Mesenchymal stem cell (in vitro differentiated cells and primary cell): ENCODE measurements at regions not wholly inside any gene's neighbourhood (a gene's known extent, or its start where the extent isn't known, plus 50 kb on each side); places are given as distances from the start of the nearest gene placed in this dataset.

Experiments
- DNase-seq: peaks from one replicate; pipeline ENCODE4 v3.0.0-alpha.2; 2013
- H2AFZ ChIP-seq: one replicate; pipeline ENCODE4 v1.6.1; 2013; ENCODE audit warnings: low read depth, mild to moderate bottlenecking, control low read depth, inconsistent platforms, low read length, moderate library complexity
- H2AK5ac ChIP-seq: 2 replicates; pipeline ENCODE4 v1.6.1; 2013; ENCODE audit warnings: low read length, moderate library complexity, mild to moderate bottlenecking, inconsistent platforms; ENCODE audit not compliant: severe bottlenecking
- H2BK120ac ChIP-seq: one replicate; pipeline ENCODE4 v1.6.1; 2013; ENCODE audit warnings: low read depth, mild to moderate bottlenecking, inconsistent platforms, low read length, moderate library complexity
- H2BK12ac ChIP-seq, 2 experiments: one replicate each; pipeline ENCODE4 v1.6.1; 2013; ENCODE audit warnings: inconsistent platforms in 2 of 2, low read length in 2 of 2, mild to moderate bottlenecking in 2 of 2, moderate library complexity in 2 of 2, control low read depth in 1 of 2
- H2BK15ac ChIP-seq: one replicate; pipeline ENCODE4 v1.6.1; 2013; ENCODE audit warnings: mild to moderate bottlenecking, low read depth, inconsistent platforms; ENCODE audit not compliant: poor library complexity, severe bottlenecking
- H2BK5ac ChIP-seq: 2 replicates; pipeline ENCODE4 v1.6.1; 2013; ENCODE audit warnings: low read depth, mild to moderate bottlenecking, low read length, control low read depth, inconsistent platforms; ENCODE audit not compliant: poor library complexity, severe bottlenecking
- H3K14ac ChIP-seq, 2 experiments: one replicate each; pipeline ENCODE4 v1.6.1; 2013; ENCODE audit warnings: inconsistent platforms in 2 of 2, low read length in 2 of 2, control low read depth in 1 of 2, mild to moderate bottlenecking in 1 of 2, moderate library complexity in 1 of 2
- H3K18ac ChIP-seq, 2 experiments: one replicate each; pipeline ENCODE4 v1.6.1; 2013; ENCODE audit warnings: inconsistent platforms in 2 of 2, low read length in 2 of 2, control low read depth in 1 of 2, low read depth in 1 of 2, mild to moderate bottlenecking in 1 of 2
- H3K23ac ChIP-seq, 2 experiments: one replicate each; pipeline ENCODE4 v1.6.1; 2013; ENCODE audit warnings: inconsistent platforms in 2 of 2, low read length in 2 of 2, mild to moderate bottlenecking in 2 of 2, moderate library complexity in 2 of 2, control low read depth in 1 of 2
- H3K27ac ChIP-seq: 2 replicates; pipeline ENCODE4 v1.5.1; 2013; ENCODE audit warnings: mild to moderate bottlenecking, moderate library complexity, low read length, control low read depth, inconsistent platforms; ENCODE audit not compliant: poor library complexity, severe bottlenecking
- H3K27me3 ChIP-seq, 2 experiments: 2 replicates each; pipeline versions ENCODE4 v1.6.1 to v1.7.0; 2013; ENCODE audit warnings: low read length in 2 of 2, mild to moderate bottlenecking in 2 of 2, moderate library complexity in 2 of 2, control low read depth in 1 of 2, inconsistent platforms in 1 of 2; ENCODE audit not compliant: control insufficient read depth in 1 of 2, insufficient read depth in 1 of 2
- H3K36me3 ChIP-seq, 2 experiments: 2 replicates each; pipeline versions ENCODE4 v1.6.1 to v1.7.0; 2013; ENCODE audit warnings: low read length in 2 of 2, control low read depth in 1 of 2, inconsistent platforms in 1 of 2, low read depth in 1 of 2, mild to moderate bottlenecking in 1 of 2; ENCODE audit not compliant: insufficient read depth in 2 of 2, control insufficient read depth in 1 of 2
- H3K4ac ChIP-seq, 2 experiments: one replicate each; pipeline ENCODE4 v1.6.1; 2013; ENCODE audit warnings: inconsistent platforms in 2 of 2, low read length in 2 of 2, mild to moderate bottlenecking in 2 of 2, moderate library complexity in 2 of 2, control low read depth in 1 of 2, low read depth in 1 of 2
- H3K4me1 ChIP-seq: 2 replicates; pipeline ENCODE4 v1.6.1; 2013; ENCODE audit warnings: low read depth, low read length, control low read depth; ENCODE audit not compliant: control insufficient read depth, insufficient read depth
- H3K4me2 ChIP-seq: 2 replicates; pipeline ENCODE4 v1.6.1; 2013; ENCODE audit warnings: low read length, mild to moderate bottlenecking, inconsistent platforms; ENCODE audit not compliant: poor library complexity, severe bottlenecking
- H3K4me3 ChIP-seq, 2 experiments: 2 replicates each; pipeline versions ENCODE4 v1.5.1 to v1.7.0; 2013; ENCODE audit warnings: low read length in 2 of 2, mild to moderate bottlenecking in 2 of 2, control low read depth in 1 of 2, low read depth in 1 of 2; ENCODE audit not compliant: insufficient read depth in 1 of 2
- H3K79me1 ChIP-seq: replicated peaks from 2 replicates; pipeline ENCODE4 v1.6.1; 2013; ENCODE audit warnings: mild to moderate bottlenecking, control low read depth, low read length, inconsistent platforms; ENCODE audit not compliant: poor library complexity, severe bottlenecking
- H3K9ac ChIP-seq: 2 replicates; pipeline ENCODE4 v1.7.0; 2013; ENCODE audit warnings: mild to moderate bottlenecking, low read length, moderate library complexity
- H3K9me3 ChIP-seq: 2 replicates; pipeline ENCODE4 v1.7.0; 2013; ENCODE audit warnings: mild to moderate bottlenecking, low read length; ENCODE audit not compliant: control insufficient read depth
- H4K8ac ChIP-seq: one replicate; pipeline ENCODE4 v1.6.1; 2013; ENCODE audit warnings: inconsistent platforms, mild to moderate bottlenecking, low read length, moderate library complexity
- H4K91ac ChIP-seq: one replicate; pipeline ENCODE4 v1.6.1; 2013; ENCODE audit warnings: mild to moderate bottlenecking, low read length, inconsistent platforms
- WGBS: methylation state at CpG from one replicate; pipeline ENCODE4 v1.1.7; 2013; ENCODE audit warnings: mixed read lengths; 5-methylcytosine and 5-hydroxymethylcytosine counted together

DNA sequence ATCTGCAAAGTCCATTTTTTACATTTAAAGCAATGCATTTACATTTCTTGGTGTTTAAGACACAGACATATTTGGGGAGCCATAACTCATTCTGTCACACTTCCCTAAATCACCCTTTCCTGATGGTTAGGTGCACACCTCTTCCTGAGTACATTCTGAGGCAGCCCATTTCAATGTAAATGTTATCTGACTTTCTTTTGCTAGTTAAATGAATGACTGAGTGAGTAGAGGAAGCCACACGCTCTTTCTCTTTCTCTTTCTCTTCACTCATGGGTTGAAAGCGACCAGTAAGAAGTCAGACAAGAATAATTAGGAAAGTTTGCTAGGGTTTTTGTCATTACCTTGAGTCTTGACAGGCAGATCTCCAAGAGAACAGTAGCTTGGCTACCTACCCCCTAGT lies 143.1 kb downstream of the S1PR1 start:
- Histone ChIP-seq H3K27ac (no peak overlapping the region), H3K9me3 (no peaks in the 10 kb centered on the region), H3K4me1 (no peaks in the 10 kb centered on the region), H2AFZ (no peak overlapping the region), H3K36me3 (no peaks in the 10 kb centered on the region), H3K23ac (no peak overlapping the region), H3K27me3 (peaks cover 0 to 8% of the 10 kb centered on the region in 2 experiments), H4K91ac (no peak overlapping the region), H3K4ac (no peak overlapping the region), H2BK12ac (no peak overlapping the region), H3K4me2 (no peak overlapping the region), H3K9ac (no peak overlapping the region), H2BK120ac (no peak overlapping the region), H3K14ac (no peak overlapping the region), H3K4me3 (no peak overlapping the region), H3K18ac (no peak overlapping the region), H4K8ac (no peak overlapping the region), H2BK5ac (no peak overlapping the region), H3K79me1 (no peaks in the 10 kb centered on the region), H2AK5ac (no peak overlapping the region), H2BK15ac (no peak overlapping the region)
- DNase-seq = no peak
- WGBS = 80% methylated on average over 2 of the region's 2 CpGs

GRCh38 chr1:101382135-101382534 lies 145.3 kb downstream of the S1PR1 start:
- Histone ChIP-seq H2BK5ac (no peak overlapping the region), H2BK120ac (no peak overlapping the region)

GRCh38 chr1:101388904-101389546 lies 152.2 kb downstream of the S1PR1 start:
- no peak overlapping the region for H2AK5ac ChIP-seq
- H3K23ac ChIP-seq = no peak overlapping the region
- H2BK5ac ChIP-seq = no peak overlapping the region
- H3K4me2 ChIP-seq = no peak overlapping the region
- H2BK15ac ChIP-seq = no peak overlapping the region
- no peak overlapping the region for H2BK120ac ChIP-seq
- DNase-seq = peak; percentile 55
- no peaks in the 10 kb centered on the region for H3K4me1 ChIP-seq
- H3K79me1 ChIP-seq = no peaks in the 10 kb centered on the region
- no peaks in the 10 kb centered on the region for H3K27me3 ChIP-seq
- H3K18ac ChIP-seq = no peak overlapping the region
- H4K8ac ChIP-seq = no peak overlapping the region
- no peak overlapping the region for H2BK12ac ChIP-seq
- no peaks in the 10 kb centered on the region for H3K36me3 ChIP-seq
- H3K4me3 ChIP-seq = no peak overlapping the region
- H2AFZ ChIP-seq = no peak overlapping the region
- H4K91ac ChIP-seq = no peak overlapping the region
- no peak overlapping the region for H3K9ac ChIP-seq
- no peak overlapping the region for H3K27ac ChIP-seq
- H3K4ac ChIP-seq = no peak overlapping the region
- no peak overlapping the region for H3K14ac ChIP-seq
- H3K9me3 ChIP-seq = no peaks in the 10 kb centered on the region

More at GRCh38 chr1:101382135-101382534, 145.3 kb downstream of the S1PR1 start:
- no peak for DNase-seq
- no peak overlapping the region for H3K4me2 ChIP-seq
- no peak overlapping the region for H4K8ac ChIP-seq
- H4K91ac ChIP-seq = no peak overlapping the region
- H3K18ac ChIP-seq = no peak overlapping the region
- H2AFZ ChIP-seq = no peak overlapping the region
- no peak overlapping the region for H3K14ac ChIP-seq
- no peak overlapping the region for H3K23ac ChIP-seq
- no peaks in the 10 kb centered on the region for H3K4me1 ChIP-seq
- H3K36me3 ChIP-seq = no peaks in the 10 kb centered on the region
- no peak overlapping the region for H3K4ac ChIP-seq
- no peak overlapping the region for H2BK12ac ChIP-seq
- H3K79me1 ChIP-seq = no peaks in the 10 kb centered on the region
- no peak overlapping the region for H2BK15ac ChIP-seq
- no peak overlapping the region for H2AK5ac ChIP-seq
- H3K27me3 ChIP-seq = peaks cover 0 to 8% of the 10 kb centered on the region in 2 experiments
- H3K9me3 ChIP-seq = no peaks in the 10 kb centered on the region
- 47% methylated on average over 3 of the region's 3 CpGs for WGBS
- no peak overlapping the region for H3K27ac ChIP-seq
- no peak overlapping the region for H3K9ac ChIP-seq
- no peak overlapping the region for H3K4me3 ChIP-seq

- Histone ChIP-seq H3K27me3 (no peaks in the 10 kb centered on the region), H4K8ac (no peak overlapping the region), H2AK5ac (no peak overlapping the region), H2BK15ac (no peak overlapping the region), H3K9me3 (no peaks in the 10 kb centered on the region), H2BK5ac (no peak overlapping the region), H3K27ac (no peak overlapping the region), H3K36me3 (no peaks in the 10 kb centered on the region), H3K4ac (no peak overlapping the region), H3K14ac (no peak overlapping the region), H3K4me3 (no peak overlapping the region), H2AFZ (no peak overlapping the region), H3K79me1 (no peaks in the 10 kb centered on the region), H3K23ac (no peak overlapping the region), H4K91ac (no peak overlapping the region), H3K9ac (no peak overlapping the region), H2BK12ac (no peak overlapping the region), H3K18ac (no peak overlapping the region), H3K4me2 (no peak overlapping the region), H3K4me1 (no peaks in the 10 kb centered on the region), H2BK120ac (no peak overlapping the region)
- 72% methylated on average over 2 of the region's 2 CpGs for WGBS
- no peak for DNase-seq
Observed at GRCh38 chr1:101389547-101389929, 152.7 kb downstream of the S1PR1 start.
